ENCODE measurements at regions not wholly inside any gene's neighbourhood (a gene's known extent, or its start where the extent isn't known, plus 50 kb on each side); places are given as distances from the start of the nearest gene placed in this dataset.

- TF ChIP-seq, protein P1, sequence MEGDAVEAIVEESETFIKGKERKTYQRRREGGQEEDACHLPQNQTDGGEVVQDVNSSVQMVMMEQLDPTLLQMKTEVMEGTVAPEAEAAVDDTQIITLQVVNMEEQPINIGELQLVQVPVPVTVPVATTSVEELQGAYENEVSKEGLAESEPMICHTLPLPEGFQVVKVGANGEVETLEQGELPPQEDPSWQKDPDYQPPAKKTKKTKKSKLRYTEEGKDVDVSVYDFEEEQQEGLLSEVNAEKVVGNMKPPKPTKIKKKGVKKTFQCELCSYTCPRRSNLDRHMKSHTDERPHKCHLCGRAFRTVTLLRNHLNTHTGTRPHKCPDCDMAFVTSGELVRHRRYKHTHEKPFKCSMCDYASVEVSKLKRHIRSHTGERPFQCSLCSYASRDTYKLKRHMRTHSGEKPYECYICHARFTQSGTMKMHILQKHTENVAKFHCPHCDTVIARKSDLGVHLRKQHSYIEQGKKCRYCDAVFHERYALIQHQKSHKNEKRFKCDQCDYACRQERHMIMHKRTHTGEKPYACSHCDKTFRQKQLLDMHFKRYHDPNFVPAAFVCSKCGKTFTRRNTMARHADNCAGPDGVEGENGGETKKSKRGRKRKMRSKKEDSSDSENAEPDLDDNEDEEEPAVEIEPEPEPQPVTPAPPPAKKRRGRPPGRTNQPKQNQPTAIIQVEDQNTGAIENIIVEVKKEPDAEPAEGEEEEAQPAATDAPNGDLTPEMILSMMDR (IDR thresholded peaks at IDR 0.05), result no peak
- no peak for TF ChIP-seq POLR2AphosphoS5 (IDR thresholded peaks at IDR 0.05)
- TF ChIP-seq POLR2A (IDR thresholded peaks at IDR 0.05), result no peak
- TF ChIP-seq EP300 (IDR thresholded peaks at IDR 0.05), result no peak
Observed at GRCh38 chr19:29271341-29271740, 58.4 kb upstream of the UQCRFS1 start.
